ENCODE measurements at regions not wholly inside any gene's neighbourhood (a gene's known extent, or its start where the extent isn't known, plus 50 kb on each side); places are given as distances from the start of the nearest gene placed in this dataset.

GRCh38 chr3:177961784-177962183 lies 574.5 kb upstream of the KCNMB2 start:
- TF ChIP-seq CTCF (conservative IDR thresholded peaks at IDR 0.05; ENCODE audit: low read length) (no peak), EZH2phosphoT487 (IDR thresholded peaks at IDR 0.05; ENCODE audit: borderline replicate concordance) (no peak)

Data from Loucy (cell line).